ENCODE measurements at regions not wholly inside any gene's neighbourhood (a gene's known extent, or its start where the extent isn't known, plus 50 kb on each side); places are given as distances from the start of the nearest gene placed in this dataset.

DNA sequence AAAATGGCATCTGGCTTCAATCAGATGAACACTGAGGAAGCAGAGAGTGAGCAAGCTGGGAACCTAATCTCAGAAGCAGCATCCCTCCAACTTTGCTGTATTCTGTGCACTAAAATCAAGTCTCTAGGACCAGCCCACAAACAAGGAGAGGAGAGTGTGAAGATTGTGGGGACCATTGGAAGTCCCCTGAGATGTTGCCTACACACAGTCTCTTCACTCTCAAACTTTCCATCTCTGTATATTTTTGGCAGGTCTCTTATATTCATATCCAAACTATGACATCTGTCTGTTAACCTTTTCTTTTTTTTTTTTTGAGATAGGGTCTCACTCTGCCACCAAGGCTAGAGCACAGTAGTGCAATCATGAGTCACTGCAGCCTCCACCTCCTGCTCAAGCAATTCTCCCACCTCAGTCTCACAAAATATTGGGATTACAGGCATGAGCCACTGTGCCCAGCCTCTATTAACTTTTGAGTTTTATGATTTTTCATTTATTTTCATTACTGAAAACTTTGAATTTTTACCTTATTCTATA lies 1096.4 kb downstream of the TBC1D22A start:
- DNase-seq: no peak

DNA sequence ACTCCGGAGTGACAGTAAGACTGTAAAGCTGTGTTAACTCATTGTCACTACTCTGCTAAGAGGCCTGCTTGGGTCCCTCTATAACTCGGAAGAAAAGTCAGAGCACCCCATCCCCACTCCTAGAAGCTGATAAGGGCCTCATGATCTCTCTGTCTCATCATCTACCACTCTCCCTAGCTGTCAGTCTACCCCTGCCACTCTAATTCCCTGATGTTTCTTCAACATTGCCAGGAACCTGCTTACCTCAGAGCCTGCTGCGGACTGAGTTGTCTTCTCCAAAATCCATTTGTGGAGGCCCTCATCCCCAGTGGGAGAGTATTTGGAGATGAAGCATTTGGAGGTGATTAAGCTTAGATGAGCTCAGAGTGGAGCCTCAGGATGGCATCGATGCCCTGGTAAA lies 1092.2 kb downstream of the TBC1D22A start:
- DNase-seq: no peak

DNA sequence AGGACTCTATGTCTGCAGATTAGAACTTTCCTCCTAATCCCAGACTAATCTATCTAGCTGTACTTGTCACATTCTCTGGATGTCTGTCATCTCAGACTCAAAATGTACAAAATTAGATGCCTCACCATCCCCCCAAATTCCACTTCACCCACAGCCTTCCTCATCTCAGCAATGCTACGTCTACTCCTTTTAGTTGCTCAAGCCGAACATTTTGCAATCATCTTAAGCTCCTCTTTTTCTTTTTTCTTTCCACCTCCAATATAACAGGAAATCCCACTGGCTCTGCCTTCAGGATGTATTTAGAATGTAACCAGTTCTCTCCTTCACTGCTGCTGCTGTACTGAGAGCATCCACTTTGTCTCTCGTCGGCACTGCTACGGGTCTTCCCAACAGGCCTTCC lies 1091.8 kb downstream of the TBC1D22A start:
- no peak for DNase-seq

DNA sequence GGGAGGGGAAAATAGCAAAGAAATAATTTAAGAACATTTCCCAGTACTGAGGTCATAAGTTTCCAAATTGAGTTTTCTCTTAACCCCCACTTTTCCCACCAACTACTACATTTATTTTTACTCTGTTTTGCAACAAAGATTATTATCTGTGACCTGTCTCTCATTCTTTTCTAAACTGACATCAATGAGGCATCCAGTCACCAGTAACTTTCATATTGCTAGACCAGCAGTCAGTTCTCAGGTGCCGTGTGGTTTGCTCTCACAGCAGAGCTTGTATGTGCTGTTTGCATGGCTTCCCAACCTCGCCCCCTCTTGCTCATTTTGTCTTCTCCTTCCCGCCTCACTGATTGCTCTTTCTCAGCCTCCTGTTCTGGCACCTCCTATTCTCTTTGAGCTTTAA lies 1091.3 kb downstream of the TBC1D22A start:
- no peak for DNase-seq

DNA sequence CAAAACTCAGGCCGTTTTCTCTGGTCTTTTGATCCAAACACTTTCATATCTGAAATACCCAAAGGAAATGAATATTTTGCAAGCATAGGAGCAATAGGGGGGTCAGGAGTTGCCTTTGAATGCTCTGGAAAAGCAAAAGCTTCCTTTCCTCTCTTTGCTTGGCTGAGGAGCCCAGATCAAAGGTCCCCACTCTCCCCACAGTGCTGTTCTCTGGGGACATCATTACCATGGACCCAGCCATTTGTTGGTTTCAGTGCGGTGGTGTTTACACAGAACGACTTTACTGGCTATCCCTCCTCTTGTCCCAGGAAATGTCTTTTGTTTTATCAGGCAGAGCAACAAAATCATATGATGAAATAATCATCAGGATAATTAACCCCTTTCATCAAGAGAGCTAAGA lies 1089.1 kb downstream of the TBC1D22A start:
- no peak for DNase-seq

DNA sequence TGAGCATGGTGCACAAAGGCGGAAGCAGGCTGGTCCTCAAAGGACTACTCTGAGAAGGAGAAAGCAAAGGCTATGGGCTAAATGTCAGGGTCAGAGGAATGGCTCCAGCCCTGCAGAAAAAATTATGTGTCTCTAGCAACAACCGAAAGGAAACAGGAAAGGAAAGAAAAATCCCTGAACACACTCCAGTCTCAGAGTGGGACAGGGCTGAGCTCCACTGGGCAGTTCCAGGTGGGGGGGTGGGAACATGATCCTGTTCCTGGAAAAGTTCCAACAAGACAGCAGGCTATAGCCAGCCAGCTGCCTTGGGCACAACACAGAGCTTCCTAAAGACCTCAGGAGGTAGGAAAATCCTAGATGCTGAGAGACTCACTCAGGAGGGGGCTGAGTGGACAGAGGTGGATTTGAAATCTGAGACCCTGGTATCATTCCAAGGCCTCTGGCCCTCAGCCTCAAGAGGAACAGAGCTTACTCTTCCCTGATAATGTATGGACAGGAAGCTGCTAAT lies 1088.2 kb downstream of the TBC1D22A start:
- no peak for DNase-seq

DNA sequence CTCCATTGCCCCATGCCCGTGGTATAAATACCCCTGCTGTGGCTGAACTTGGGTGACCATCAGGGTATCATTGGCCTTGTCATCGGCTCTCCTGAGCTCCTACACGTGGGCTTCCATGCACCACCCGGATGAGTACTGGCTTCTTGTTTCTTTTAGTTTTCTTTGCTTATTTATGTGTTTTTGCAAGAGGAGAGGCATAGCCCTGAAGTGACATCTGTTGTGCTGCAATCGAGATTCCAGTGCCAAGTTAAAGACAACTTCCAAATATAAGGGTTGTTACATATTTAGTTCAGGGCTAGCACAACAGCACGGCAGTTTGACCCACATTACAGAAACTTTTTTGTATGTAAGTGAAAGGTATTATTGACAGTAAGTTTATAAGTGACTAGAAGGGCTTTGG lies 1087.1 kb downstream of the TBC1D22A start:
- DNase-seq: no peak

DNA sequence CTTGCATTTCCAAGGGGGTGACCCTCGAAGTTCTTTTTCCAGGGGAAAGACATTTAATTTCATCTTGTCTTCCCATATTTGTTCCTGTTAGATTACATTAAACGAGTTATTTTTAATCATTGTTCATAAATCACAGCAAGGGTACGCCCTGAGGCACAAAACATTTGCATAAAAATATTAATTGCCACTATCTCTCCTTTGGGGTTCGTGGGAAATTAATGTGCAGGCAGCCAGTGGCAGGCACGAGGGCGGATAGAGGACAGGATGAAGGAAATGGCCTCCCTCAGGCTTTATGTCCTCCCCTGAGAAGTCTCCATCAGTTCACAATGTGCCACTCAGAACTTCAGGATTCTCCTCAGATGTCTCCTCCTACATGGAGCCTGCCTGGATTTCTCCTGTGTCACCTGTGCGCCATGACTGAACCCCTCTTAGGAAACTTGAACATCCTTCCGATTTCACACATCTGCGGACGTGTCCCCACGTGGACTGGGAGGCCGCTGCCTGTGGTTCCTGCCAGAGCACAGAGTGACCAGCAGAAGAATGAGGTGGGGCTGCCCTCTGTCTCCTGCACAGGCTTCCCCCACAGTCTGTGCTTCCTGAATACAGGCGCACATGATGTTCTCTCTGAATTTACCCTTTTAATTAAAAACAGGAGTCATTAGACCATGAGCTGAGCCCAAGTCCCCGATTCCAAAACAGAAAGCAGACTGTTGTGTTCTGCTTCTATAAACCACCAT lies 1085.9 kb downstream of the TBC1D22A start:
- no peak for DNase-seq

DNA sequence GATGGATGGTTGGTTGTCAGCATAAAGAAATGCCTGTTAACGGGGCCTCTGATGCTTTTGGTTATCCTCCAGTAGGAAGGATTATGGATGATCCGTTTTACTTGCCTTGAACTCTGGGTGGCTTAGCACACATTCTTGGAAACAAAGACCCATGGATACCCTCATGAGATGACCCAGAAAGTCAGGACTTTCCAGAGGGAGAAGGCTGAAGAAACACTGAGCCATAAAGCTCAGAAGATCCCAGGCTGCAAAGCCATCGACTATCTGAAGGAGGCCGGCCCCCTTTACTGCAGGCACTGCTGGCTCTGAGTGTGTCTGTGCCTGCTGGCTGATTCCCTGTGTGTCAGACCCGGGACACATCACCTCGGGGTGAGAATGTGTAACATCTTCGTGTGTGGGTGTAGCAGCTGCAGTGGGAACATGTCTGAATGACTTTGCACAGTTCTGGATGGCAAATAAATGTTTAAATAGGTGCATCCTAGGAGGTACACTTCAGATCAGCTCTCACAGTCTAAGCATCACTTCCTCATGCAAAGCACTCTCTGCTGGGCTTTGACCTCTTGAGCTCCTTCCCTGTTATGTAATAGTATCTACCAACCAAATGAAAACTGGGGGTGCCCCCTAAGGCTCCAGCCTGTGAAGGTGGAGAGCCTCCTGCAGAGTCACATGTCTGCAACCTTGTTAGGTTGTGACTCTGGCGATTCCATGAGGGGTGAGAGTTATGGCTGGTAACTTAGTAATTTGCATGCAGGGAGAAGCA lies 1084.9 kb downstream of the TBC1D22A start:
- DNase-seq: no peak

DNA sequence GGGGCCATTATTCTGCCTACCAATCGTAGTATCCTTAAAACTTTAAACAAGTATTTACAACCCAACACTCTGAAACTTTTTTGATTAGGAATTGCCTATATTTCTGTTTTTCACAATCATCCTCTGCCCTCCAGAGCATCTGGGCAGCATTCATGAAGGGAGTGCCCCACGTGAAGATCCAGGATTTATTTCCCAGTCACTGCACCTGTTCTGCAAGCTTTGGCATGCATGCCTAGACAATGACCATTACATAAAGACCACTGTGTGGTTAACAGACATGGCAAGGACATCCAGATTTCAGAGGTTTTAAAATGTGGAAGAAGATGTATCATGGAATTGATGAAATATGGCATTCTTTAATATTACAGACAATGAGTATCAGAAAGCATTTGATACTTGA lies 1083.8 kb downstream of the TBC1D22A start:
- no peak for DNase-seq

DNA sequence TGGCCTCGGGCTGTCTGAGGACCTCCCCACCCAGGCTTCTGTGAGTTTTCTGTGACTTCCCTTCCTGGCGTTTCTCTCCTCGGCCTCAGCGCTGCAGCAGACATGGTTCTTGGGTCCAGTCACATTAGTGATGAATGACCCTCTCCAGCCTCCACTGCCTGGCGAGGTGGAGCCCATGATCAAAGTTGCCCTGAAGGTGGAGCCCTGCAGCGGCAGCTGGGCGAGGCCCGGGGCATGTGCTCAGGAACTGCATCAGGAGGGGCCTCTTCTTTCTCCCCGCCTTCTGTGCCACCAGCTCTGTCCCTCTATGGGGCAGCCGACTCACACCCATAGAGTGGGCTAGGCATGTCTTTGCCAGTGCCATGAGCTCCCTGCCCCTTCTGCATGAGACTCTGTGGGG lies 1079.7 kb downstream of the TBC1D22A start:
- no peak for DNase-seq

DNA sequence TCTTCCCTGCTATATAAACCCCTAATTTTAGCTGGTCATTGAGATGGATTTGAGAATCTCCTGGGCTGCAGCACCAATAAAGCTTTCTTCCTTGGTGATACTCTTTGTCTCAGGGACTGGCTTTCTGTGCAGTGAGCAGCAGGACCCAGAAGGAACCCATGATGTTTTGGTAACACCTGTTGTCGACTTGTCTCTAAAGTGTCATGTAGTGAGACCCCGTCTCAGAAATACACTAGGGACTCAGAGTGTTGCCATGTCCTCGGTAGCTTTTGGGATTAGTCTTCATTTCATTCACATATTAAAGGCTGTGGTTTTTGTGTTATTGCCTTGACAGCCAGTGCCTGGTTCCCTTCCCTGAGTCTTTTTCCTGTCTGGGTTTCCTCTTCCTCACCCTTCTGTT lies 1078.7 kb downstream of the TBC1D22A start:
- no peak for DNase-seq

DNA sequence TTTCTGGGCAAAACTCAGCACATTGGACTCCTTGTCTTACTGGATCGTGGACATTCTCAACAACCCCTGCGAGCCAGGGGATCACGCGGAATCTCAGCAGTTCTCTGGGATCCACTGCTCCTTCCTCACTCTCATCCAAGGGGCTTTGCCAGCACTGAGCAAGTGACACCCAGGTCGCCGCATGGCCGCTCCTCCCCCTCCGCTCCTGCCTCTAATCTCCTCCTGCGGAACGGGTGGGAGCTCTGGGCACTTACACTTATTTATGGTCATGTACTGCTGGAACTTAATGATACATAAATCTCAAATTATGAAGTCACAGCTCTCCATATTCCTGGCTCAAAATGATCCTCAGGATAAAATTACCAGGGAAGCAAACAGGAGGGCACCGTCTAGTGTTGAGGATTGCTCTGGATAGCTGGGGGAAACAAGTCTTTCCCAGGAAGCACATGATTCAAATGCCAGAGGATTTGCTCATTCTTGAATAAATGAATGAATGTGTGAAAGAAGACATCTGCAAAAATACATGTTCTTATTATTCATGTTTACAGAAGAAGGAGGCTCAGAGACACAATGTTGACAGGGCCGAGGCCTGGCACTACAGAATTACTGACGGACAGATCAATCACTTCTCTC lies 1077.3 kb downstream of the TBC1D22A start:
- no peak for DNase-seq

DNA sequence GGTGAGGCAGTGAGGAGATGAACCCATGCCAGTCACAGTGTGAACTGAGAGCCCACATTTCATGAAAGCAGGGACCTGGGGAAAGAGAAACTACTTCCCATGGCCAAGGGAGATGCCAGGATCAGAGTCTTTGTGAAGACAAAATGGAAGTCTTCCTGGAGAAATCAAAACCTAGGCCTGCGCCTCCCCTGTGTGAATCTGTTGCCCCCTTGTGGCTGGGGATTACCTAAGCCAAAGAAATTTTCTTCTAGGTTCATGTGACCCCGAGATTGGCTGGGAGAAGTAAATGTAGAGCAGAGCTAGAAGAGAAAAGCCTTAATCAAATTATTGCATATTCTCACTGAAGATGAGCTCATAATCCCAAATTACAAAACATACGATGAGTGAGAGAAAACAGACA lies 1075.3 kb downstream of the TBC1D22A start:
- no peak for DNase-seq

DNA sequence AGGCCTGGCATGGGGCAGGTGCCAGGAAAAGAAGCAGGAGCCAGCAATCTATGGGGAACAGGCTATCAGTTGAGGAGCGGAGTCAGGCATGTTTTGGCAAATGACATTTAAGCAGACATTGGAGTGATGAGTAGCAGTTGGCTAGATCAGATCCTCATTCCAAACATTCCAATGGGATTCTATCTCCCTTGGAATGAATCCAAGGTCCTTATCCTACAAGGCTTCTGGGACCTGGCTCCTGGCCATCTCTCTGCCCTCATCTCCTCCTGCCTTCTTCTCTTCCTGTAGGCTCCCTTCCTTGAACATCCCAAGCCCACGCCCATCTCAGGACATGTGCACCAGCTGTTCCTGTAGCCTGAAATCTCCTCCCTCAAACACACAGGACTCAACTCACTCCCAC lies 1074.5 kb downstream of the TBC1D22A start:
- DNase-seq: no peak

DNA sequence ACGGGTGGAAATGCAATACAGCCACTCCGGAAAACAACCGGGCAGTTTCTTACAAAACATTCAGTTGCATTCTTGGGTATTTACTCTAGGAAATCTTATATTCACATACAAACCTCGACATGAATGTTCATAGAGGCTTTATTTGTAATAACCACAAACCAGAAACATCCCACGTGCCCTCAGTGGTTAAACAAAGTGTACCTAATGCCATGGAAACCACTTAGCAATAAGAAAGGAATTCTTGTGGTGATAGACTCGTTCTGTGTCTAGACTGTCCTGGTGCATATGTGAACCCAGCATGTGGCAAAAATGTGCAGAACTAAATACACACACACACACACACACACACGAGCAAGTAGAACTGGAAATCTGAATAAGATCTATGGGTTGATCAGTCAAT lies 1073.3 kb downstream of the TBC1D22A start:
- no peak for DNase-seq

DNA sequence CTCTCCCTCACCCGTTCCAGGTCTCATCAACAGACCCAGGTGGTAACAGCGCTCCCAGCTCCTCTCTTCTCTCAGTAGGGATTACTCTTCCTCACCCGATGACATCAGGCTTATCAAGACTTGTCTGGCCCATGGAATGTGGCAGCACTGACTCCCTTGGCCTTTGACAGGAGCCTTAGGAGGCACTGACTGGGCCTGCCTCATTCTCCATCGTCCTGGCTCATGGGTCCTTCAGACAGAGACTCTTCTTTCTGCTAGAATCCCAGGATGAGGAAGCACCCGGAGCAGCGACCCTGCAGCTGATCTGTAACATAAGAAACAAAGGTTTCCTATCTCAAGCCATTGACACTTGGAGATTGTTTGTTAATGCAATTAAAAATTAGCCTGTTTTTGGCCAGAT lies 1063.6 kb downstream of the TBC1D22A start:
- DNase-seq: no peak

DNA sequence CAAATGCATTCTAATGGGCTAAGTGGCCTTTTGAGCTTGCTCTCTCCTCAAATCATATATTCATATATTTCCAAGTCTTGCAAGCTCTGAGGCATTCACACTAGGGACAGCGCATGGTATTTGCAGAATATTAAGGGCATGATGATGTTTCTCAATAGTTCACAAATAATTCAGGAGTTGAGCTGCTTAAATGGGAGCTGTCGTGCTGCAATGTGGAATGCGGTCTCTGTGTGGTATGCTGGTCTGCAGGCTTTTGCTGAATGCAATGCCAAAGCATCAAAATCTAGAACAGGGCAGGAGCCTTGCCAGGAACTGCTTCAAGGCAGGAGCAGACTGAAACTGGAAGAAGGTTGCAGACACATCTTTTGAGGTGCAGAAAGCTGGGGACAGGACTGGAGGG lies 1060.0 kb downstream of the TBC1D22A start:
- no peak for DNase-seq

DNA sequence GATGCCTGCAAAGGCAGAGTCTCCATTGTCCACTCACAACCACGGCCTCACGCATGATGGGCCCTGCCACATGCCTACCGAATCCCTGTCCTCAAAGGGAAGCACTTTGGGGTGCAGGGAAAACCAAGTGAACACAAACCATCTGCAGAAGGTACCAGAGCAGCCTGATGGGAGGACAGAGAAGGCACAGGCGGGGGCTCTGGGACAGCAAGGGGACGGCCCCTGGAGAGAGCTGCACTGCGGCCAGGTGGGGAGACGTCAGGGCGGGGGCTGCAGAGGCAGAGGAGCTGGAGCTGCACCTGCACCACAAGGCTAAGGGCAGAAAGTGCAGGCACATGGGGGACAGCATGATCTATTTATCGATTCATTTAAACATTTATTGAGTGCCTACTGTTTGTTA lies 1056.0 kb downstream of the TBC1D22A start:
- no peak for DNase-seq

DNA sequence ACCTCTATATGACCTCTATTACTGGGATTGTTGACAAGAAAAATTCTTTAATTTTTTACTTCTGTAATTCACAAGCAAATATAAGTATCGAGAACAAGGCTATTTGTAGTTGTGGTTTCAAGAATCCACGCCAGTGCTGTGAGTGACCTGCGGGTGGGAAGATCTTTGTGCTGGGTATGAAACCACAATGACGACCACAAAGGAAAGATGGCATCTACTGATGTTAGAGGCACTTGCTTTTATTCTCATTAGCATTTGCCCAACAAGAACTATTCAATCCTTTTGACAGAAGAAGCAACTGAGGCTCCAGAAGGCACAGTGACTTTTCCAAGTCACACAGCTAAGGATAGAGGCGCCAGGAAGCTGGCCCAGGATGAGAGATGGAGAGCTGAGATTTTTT lies 1054.9 kb downstream of the TBC1D22A start:
- DNase-seq: no peak

DNA sequence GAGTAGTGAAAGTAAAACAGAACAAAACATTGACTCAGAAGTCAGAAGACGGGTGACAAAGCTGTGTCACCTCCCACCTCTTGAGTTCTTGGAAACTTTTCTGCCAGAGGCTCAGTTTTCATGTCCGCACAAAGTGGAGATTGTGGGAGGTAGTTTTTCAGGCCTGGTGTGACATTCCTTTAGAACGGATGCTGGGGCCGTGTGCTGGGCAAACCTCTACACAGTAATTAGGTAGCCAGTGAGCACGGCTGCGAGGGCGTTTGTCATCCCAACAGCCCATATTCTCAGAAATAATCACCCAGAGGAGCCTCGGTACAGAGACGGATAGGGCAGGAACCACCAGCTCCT lies 1054.4 kb downstream of the TBC1D22A start:
- no peak for DNase-seq

DNA sequence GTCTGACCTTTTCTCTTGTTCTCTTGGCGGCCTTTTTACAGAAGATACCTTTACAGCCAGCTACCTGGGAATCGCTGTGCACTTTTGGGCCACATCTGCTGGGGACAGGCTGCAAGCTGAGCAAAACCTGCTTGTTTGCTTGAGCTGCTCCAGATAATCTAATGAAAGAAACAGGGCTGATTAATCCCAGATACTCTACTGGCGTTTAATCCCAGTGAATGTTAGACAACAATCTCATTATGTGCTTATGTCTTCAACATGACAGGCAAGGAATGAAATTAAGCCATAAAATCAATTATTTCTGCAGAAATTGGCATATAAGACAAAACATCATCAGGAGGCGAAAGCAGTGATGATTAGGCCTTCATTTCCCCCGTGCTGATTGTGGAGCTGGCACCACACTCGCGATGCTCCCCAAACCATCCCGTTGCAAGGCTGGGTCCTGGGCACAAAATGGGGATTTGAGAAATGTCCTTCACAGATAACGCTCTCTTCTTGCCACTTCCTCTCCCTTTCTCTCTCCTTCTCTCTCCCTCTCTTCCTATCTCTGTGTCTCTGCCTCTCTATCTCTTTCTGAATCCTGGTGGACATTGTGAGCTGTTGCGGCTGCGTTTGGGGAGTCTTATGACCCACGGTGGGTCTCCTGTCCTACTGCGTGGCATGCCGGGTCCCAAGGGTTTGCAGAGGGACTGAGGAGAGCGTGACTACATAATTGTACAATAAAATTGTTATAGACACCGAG lies 1053.8 kb downstream of the TBC1D22A start:
- no peak for DNase-seq

DNA sequence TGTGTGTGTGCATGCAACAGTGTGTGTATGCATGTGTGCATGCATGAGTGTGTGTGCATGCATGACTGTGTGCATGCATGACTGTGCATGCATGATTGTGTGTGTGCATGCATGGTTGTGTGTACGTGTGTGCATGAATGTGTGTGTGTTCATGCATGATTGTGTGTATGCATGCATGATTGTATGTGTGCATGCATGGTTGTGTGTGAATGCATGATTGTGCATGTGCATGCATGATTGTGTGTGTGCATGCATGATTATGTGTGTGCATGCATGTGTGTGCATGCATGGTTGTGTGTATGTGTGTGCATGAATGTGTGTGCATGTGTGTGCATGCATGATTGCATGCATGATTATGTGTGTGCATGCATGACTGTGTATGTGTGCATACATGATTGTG lies 1052.0 kb downstream of the TBC1D22A start:
- no peak for DNase-seq

All from NCI-H2107 (cell line).